Kidney glomerular epithelial cell (primary cell): ENCODE measurements at regions not wholly inside any gene's neighbourhood (a gene's known extent, or its start where the extent isn't known, plus 50 kb on each side); places are given as distances from the start of the nearest gene placed in this dataset.
"Not testable (repeated sequence)": the region's sequence is repeated elsewhere in the genome, so short reads cannot be mapped to it uniquely, and the experiment has no call there.

ENCODE experiments used
- DNase-seq: peaks from one replicate; lab custom pipeline; 2025; lab: John Stamatoyannopoulos, UW

DNA sequence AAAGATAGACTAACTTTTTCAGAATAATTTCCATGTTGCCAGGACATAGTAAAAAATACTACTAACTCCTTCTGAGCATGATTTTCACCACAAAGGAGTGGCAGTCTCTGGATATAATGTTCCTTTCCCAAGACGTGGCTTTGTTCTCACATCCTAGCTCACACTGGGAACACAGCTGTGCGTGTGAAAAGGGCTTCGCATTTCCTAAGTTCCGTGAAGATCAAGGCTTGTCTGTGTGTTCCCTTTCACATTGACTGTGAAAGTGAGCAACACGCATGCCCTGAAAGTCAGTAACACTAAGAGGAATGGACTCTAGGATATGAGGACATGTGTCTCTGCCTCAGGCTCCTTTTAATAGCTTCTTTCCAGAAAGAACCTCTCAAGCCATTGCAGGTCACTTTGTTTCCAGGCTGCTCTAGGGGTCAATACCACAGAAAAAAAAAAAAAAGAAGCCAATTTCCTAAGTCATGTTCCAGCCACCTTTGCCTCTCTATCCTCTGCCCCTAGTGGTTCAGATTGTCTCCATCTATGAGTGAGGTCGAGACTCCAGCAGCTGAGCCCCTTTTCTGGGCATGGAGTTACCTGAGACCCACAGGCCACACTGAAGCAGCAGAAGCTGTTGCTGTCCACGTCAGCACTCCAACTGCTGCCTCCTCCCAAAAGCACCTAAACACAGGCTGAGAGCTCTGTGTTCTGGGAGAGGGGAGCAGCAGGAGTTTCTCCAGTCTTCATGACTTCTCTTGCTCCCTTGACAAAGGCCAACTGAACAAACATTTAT is 355.9 kb downstream of the RSL24D1 start:
- DNase-seq, result no peak

DNA sequence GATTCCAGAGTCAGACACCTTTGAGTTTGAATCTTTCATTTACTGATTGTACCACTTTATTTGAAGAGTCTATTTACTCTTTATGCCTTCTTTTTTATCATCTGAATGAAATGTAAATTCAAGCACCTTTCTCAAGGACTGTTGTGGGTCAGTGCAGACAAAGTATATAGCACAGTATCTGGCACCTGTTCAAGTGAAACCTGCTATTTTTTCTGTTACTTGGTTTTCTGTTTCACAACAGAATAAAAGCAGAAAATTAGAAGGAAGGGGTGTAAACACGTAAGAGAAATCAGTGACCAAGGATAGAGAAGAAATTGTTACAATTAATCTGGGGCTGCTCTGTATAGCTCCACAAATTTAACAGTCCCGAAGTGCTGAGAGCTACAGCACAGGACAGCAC is 357.4 kb downstream of the RSL24D1 start:
- DNase-seq, result no peak

- DNase-seq, result no peak
Measured at GRCh38 chr15:54836052-54836795, 360.5 kb downstream of the RSL24D1 start.

GRCh38 chr15:54829821-54830220 is 366.9 kb downstream of the RSL24D1 start:
- DNase-seq, result no peak

GRCh38 chr15:54820811-54821210 is 375.9 kb downstream of the RSL24D1 start:
- DNase-seq, result no peak

DNA sequence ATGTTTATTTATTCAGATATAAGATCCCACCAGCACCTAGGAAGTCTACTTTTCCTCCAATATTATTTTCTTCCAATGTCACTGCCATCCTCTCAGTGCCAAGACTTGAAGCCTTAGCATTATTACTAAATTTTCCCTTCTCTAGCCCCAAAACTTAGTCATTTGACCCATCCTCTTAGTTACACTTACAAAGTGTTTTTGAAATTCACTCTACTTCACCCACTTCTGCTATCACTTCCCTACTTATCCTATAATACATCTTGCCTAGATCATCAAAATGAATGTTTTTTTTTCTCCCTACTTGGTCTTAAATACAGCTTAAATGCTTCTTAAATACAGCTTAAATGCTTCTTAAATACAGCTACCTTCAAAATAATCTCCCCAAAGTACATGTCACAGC is 376.6 kb downstream of the RSL24D1 start:
- DNase-seq, result no peak

DNA sequence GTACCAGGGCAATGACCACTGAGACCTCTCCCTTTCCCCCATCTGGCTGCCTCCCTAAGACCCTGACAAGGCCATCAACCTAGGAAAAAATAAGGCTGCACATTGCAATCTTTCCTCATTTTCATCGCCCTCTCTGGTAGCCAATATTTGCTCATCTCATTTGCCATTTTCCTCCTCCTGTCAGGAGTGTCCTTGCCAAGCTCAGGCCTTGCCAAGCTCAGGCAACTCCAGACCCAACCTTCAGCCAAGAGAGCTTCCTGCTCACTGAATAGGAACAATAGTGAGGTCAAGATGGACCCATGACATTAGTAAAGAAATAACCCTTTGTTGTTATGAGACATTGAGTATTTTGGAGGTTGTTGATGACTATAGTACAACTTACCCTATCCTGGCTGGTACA is 380.3 kb downstream of the RSL24D1 start:
- DNase-seq, result no peak

DNA sequence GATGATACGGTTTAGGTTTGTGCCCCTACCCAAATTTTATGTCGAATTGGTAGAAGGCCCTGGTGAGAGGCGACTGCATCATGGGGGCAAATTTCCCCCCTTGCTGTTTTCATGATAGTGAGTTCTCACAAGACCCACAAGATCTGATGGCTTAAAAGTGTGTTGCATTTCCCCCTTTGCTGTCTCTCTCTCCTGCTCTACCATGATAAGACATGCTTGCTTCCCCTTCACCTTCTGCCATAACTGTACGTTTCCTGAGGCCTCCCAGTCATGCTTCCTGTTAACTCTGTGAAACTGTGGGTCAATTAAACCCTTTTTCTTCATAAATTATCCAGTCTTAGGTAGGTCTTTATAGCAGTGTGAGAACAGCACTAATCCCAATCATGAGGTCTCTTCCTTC is 381.2 kb downstream of the RSL24D1 start:
- DNase-seq, result no peak

- no peak for DNase-seq
Measured at GRCh38 chr15:54812383-54812782, 384.4 kb downstream of the RSL24D1 start.

GRCh38 chr15:54810496-54810895 is 386.2 kb downstream of the RSL24D1 start:
- DNase-seq, result no peak

- no peak for DNase-seq
Measured at GRCh38 chr15:54810031-54810430, 386.7 kb downstream of the RSL24D1 start.

GRCh38 chr15:54808321-54808720 is 388.4 kb downstream of the RSL24D1 start:
- DNase-seq, result no peak

DNA sequence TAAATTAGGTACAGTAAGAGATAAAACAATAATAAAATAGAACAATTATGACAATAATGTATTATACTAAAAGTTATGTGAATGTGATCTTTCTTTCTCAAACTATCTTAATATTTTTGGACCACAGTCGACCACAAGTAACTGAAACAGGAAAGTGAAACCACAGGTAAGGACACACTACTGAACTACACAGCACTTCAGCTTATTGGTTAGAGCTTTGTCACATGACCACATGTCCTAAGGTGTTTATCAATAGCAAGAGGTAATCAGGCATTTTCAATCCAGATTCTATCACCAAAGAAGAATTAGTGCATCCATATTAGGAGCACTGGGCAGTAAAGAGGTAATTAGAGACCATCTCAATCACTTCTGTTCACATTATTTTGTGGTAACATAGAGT is 392.8 kb downstream of the RSL24D1 start:
- no peak for DNase-seq

DNA sequence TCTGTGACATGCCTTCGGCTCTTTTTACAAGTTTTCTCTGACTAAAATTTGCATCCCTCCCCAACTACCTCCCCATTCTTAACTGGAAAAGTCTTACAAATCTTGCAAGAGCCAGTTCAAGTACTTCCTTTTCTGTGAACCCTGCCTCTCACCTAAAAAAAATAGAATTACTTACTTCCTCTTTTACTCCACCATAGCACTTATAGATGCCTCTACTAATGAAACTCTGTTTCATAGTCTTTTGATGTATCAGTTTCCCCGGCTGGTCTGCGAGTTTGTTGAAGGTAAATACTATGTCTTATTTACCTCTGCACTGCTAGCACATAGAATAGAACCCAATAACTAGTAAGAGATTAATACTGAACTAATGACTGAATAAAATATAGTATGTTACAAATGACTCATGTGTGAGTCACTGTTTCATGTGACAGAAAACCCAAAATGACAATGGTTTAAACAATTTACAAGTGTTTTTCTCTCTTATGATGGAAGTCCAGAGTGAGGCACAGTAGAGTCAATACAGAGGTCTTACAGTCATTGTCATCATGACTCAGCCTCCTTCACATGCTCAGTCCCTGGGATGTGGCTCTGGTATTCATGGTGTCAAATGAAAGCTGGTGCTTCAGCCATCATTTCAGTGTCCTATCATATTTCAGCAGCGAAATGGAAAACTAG is 393.5 kb downstream of the RSL24D1 start:
- DNase-seq, result no peak

DNA sequence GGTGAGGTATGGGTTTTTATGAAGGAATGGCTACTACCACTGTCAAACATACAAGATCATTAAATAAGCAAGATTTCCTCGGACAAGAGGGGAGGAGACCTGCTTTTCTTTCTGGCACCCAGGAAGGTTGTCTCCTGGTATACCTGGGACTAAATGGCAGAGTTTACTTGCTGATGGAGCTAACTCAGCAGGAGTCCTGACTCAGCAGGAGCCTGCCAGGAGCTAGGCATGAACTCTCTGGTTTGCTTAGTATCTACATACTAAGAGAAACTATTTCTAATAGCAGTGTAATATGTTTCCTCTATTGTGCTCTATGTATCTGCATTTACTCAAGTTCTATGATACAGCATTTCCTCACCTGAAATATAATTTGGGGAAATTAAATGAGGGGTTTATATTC is 404.2 kb downstream of the RSL24D1 start:
- DNase-seq, result no peak

GRCh38 chr15:54790693-54791092 is 406.0 kb downstream of the RSL24D1 start:
- no peak for DNase-seq

DNA sequence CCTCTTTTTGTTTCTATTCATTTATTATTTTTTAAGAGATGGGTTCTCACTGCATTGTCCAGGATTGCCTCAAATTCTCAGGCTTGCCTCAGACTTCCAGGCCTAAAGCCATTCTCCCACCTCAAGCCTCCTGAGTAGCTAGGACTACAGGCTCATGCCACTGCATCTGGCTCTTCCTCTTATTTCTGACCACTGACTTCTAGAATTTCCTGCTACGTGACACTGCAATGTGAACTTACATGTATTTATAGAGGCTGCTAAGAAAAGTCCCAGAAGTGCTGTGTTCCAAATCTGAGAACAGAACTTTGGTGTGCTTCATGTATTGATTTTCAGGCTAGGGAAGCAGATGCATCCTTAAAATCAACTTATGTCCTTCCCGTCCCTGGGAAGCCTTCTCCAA is 407.4 kb downstream of the RSL24D1 start:
- DNase-seq, result no peak

GRCh38 chr15:54781220-54781619 is 415.5 kb downstream of the RSL24D1 start:
- DNase-seq, result not testable (repeated sequence)

DNA sequence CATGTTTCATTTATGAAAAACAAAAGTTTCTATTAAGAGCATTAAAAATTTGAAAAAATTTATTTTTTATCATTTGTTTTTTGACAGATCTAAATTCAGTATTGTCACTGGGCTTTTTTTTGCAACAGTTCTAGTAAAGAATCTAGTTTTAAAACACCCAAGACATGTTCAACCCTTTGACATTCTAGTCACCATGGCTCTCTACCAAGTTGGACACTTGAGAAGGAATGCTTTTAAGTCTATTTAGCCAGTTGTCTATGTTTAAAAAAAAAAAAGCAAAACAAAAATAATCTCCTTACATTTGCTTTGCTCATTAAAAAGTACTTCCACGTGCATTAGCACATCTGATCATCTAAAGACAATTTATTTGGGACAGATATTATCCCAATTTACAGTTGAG is 417.5 kb downstream of the RSL24D1 start:
- DNase-seq, result no peak

DNA sequence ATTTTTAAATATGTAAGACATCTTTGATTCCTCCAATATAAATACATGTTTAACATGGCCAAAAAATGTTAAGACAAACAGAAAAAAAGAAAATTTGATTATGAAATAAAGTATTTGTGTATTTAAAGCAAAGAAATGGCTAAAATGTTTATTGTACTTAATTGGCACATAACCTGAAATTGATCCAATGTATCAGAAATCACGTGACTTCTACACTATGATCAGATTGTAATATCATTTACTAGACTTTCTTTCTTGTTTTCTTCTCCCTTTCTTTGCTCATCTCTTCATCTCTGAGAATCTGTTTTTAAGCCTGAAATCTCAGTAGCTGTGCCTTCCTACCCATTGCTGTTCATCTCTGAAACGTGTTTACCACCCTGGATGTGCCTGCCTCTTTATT is 420.3 kb downstream of the RSL24D1 start:
- DNase-seq, result no peak

- DNase-seq, result no peak
Measured at GRCh38 chr15:54772663-54773062, 424.1 kb downstream of the RSL24D1 start.

DNA sequence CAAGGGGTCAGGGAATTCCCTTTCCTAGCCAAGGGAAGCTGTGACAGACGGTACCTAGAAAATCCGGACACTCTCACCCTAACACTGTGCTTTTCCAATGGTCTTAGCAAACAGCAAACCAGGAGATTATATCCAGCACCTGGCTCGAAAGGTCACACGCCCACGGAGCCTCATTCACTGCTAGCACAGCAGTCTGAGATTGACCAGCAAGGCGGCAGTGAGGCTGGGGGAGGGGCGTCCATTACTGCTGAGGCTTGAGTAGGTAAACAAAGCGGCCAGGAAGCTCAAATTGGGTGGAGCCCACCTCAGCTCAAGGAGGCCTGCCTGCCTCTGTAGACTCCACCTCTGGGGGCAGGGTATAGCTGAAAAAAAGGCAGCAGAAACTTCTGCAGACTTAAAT is 447.3 kb downstream of the RSL24D1 start:
- not testable (repeated sequence) for DNase-seq
